Activated T-cell treated with anti-CD3 and anti-CD28 coated beads for 4 hours (primary cell): ENCODE measurements at regions not wholly inside any gene's neighbourhood (a gene's known extent, or its start where the extent isn't known, plus 50 kb on each side); places are given as distances from the start of the nearest gene placed in this dataset.
"Not testable (repeated sequence)": the region's sequence is repeated elsewhere in the genome, so short reads cannot be mapped to it uniquely, and the experiment has no call there.

Experiments
- DNase-seq: peaks from one replicate; pipeline ENCODE4 v3.0.0-alpha.2; 2020

- DNase-seq = no peak
Observed at GRCh38 chr13:84096216-84096615, 213.9 kb upstream of the SLITRK1 start.

GRCh38 chr13:84088996-84089395 lies 206.7 kb upstream of the SLITRK1 start:
- DNase-seq = no peak

GRCh38 chr13:84086847-84087162 lies 204.5 kb upstream of the SLITRK1 start:
- DNase-seq = no peak

DNA sequence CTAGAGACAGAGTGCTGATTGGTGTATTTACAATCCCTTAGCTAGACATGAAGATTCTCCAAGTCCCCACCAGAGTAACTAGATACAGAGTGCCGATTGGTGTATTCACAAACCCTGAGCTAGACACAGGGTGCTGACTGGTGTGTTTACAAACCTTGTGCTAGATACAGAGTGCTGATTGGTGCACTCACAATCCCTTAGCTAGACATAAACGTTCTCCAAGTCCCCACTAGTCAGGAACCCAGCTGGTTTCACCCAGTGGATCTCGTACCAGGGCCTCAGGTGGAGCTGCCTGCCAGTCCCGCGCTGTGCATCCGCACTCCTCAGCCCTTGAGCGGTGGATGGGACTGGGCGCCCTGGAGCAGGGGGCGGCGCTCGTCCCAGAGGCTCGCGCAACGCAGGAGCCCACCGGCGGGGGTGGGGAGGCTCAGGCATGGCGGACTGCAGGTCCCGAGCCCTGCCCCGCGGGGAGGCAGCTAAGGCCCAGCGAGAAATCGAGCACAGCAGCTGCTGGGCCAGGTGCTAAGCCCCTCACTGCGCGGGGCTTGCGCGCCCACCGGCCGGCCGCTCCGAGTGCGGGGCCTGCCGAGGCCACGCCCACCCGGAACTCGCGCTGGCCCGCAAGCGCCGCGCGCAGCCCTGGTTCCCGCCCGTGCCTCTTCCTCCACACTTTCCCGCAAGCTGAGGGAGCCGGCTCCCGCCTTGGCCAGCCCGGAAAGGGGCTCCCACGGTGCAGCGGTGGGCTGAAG lies 204.0 kb upstream of the SLITRK1 start:
- not testable (repeated sequence) for DNase-seq

DNA sequence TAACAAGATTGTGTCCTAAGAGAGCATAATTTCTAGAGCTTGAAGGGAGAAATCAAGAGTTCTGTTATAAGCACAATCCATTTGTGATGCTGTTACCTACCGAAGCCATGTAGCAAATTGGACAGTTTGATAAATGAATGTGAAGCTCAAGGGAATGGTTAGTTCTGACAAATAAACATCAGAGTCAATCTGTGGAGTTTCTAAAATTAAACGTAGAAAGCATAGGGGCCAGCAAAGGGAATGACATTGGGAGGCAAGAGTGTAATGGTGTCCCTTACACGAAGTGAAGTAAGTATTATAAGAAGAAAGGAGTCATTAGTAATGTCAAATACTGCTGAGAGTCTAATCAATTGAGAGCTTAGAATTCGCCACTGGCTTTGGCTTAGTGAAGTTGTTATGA lies 200.2 kb upstream of the SLITRK1 start:
- no peak for DNase-seq

DNA sequence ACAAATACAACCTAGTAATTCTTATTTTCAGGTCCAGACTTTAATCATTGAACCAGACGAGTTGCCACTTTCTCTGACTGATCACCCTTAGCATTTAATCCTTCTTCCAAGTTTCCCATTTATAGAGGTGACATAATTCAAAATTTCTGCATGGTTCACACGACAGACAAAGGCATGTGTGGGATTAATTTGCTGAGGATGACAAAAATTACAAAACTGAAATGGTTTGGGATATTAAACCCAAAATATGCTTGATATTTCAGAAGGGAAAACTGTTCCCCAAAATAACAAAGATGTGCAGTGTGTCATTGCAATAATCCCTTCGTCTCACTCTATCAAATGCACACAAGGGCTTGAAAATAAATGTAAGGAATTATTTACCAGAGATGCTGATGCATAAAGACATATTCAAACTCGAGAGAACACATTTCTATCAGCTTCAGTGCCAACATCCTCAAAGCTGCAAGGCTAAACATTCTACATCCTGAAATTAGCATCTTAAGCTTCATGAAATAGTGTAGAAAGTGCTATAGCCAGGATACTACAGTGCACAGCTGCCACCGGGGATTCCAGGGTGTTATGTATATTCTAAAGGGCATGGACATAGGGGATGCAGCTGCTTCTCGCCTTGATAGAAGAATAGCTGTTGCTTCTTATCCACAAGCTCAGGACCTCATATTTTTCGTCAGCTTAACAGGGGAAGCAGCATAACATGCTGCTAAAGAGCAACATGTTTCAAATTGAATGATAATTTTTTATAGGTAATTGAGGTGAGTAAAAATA lies 198.7 kb upstream of the SLITRK1 start:
- no peak for DNase-seq

DNA sequence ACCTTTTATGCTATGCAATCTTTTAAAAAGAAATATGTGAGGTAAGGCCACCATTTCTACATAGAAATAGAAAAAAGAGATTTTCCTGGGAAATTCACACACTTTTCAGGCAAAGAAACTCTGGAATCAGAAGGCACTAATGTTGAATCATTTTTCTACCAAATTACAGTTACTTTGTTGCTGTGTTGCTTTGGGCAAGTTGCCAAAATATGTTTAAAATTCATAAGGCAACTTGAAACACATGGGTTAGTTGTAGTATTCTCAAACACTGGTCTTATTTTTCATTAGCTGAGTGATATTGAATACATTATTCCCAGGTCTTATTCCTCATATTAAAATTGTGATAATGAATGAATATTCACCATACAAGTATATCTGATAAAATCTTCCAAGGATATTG lies 195.0 kb upstream of the SLITRK1 start:
- DNase-seq = no peak

DNA sequence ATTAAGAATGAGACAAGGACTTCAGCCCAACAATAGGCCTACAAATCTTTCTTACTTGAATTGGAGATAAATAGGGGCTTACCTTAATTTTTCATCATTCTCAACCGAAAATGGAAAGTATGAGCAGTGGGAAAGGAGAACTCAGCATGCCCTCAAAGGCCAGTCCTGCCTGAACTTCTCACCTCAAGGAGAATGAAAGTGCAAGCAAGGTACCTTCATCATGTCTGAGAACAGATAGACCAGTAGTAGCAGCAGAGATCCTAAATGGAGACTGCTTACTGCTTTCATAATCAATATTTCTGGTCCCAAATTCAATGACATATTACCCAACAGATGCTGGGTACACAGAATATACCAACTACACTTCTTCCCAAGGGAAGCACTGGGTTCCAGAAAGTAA lies 194.0 kb upstream of the SLITRK1 start:
- DNase-seq = no peak

GRCh38 chr13:84050536-84050935 lies 168.3 kb upstream of the SLITRK1 start:
- DNase-seq = no peak

DNA sequence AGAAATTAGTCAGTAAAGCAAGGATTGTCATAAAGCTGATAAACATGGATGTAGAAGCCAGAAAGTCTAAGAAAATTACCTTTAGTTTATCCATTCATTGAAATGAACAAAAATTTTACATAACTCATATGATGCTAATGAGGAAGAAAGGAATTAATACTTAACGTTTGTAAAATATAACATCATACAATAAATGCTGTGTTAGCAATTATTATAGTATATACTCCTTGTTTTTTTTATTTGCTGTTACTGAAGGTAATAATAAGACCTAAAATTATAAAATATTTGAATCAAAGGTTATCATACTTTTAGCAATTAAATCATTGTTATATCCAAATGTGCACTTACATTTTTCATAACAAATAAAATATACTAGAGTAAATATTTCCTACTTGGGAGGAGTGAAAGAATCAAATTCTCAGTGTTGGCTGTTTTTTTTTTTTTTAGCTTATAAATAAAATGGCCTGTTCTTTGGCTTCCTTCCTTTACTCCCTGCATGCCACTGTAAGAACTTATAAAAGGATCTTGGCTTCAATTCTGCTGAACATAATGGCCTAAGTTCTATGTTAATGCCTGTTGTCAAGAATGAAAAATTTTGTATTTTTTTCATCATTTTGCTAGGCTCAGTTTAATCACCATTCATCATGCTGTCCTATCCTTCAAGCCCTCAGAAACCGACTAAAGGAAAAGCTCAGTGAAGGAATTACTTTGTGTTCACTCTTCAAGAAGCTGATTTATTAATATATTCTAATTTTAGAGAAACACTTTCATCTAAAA lies 167.4 kb upstream of the SLITRK1 start:
- DNase-seq = no peak

DNA sequence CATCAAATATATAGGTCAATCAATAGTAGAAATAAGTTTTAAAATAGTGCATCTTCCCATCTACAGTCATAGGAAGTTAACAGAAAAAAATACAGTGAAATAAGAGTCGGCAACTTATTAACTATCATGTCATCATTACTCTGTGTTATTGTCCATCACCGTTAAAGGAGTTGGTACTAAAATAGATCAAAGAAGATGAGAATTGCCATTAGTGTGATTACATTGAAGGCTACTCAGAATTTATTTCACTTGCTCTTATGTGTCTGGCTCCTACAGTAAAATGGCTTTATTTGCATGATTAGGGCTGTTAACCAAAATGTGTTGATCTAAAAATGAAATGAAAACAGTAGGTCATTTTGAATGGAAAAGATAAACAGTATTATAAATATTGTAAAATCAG lies 162.5 kb upstream of the SLITRK1 start:
- no peak for DNase-seq

- DNase-seq = no peak
Observed at GRCh38 chr13:84038001-84038400, 155.7 kb upstream of the SLITRK1 start.

DNA sequence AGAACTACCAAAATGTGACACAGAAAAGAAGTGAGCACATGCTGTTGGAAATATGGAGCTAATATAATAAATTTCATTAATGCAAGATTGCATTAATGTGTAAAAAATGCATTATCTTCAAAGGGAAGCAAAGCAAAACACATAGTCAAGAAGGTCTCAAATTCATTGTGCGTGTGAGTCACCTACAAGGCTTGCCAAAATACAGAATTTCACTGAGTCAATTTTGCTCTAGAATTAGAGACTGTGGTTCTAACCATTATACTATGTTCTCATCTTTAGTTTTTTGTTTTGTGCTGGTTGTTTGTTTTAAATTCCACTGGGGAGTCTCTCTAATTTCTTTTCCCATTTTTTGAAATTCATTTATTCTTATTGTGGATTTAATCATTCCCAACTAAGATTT lies 149.8 kb upstream of the SLITRK1 start:
- no peak for DNase-seq

DNA sequence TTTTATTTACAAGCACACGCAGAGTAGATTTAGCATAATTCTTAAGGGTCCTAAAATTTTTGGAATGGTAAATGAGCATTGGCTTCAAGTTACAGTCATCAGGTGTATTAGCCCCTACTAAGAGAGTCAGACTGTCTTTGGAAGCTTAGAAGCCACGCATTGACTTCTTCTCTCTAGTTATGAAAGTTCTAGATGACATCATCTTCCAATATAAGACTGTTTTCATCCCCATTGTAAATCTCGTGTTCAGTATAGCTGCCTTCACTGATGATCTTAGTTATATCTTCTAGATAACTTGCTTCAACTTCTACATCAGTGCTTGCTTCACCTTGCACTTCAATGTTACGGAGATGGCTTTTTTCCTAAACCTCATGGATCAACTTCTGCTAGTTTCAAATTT lies 148.8 kb upstream of the SLITRK1 start:
- DNase-seq = no peak

GRCh38 chr13:84029396-84029795 lies 147.1 kb upstream of the SLITRK1 start:
- DNase-seq = no peak

GRCh38 chr13:84025824-84026223 lies 143.6 kb upstream of the SLITRK1 start:
- DNase-seq = no peak

- no peak for DNase-seq
Observed at GRCh38 chr13:83996415-83996814, 114.1 kb upstream of the SLITRK1 start.

DNA sequence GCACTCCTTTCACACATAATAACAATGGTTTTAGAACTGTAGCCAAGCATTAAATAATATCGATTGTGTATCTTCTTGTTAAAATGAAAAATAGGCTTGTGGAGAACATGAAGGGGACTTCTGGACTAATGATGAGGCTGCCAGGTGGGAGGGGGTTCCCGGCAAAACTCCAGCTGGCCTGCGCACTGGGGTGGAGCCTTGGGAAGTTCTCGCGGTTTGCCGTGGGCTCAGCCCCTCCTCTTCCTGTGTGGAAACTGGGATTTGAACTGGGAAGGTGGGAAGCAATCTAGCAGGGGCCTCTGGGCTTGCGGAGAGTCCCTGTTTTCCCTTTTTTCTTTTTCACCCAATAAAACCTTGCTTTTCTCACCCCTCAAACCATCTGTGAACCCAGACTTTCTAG lies 113.7 kb upstream of the SLITRK1 start:
- DNase-seq = no peak

- DNase-seq = no peak
Observed at GRCh38 chr13:83992566-83993358, 110.5 kb upstream of the SLITRK1 start.

- no peak for DNase-seq
Observed at GRCh38 chr13:83987394-83987793, 105.1 kb upstream of the SLITRK1 start.

- no peak for DNase-seq
Observed at GRCh38 chr13:83984793-83985192, 102.5 kb upstream of the SLITRK1 start.

DNA sequence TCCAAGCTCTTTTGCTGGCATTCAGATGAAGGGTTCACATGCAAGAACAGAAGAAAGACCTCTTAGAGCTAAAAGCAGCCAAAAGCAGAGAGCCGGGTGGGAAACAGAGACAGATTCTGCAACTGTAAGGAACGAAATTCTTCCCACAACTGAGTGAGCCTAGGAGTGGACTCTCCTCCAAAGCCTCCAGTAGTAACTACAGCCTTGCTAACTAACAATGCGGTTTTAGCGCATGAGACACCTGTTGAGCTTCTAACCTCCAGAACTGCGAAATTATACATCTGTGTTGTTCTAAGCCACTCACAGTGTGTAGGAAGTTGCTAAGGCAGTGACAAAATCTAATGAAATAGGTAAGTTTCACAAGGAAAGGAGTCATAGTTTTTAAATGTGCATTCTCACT lies 98.1 kb upstream of the SLITRK1 start:
- no peak for DNase-seq

- DNase-seq = no peak
Observed at GRCh38 chr13:83975655-83976165, 93.4 kb upstream of the SLITRK1 start.
